NCI-H524 (cell line): ENCODE measurements at regions not wholly inside any gene's neighbourhood (a gene's known extent, or its start where the extent isn't known, plus 50 kb on each side); places are given as distances from the start of the nearest gene placed in this dataset.
A peak's percentile ranks its signal among the peaks of the same experiment; 100 is the strongest.

Experiments
- DNase-seq, 2 experiments: peaks; one replicate each; lab custom pipeline; 2025; lab: John Stamatoyannopoulos, UW

- no peak for DNase-seq
Observed at GRCh38 chr6:121826156-121826810, 390.8 kb downstream of the GJA1 start.

GRCh38 chr6:121828146-121828886 lies 392.9 kb downstream of the GJA1 start:
- DNase-seq: no peak

- no peak for DNase-seq
Observed at GRCh38 chr6:121830736-121831135, 395.3 kb downstream of the GJA1 start.

GRCh38 chr6:121835662-121836061 lies 400.2 kb downstream of the GJA1 start:
- DNase-seq: no peak

GRCh38 chr6:121837545-121838229 lies 402.2 kb downstream of the GJA1 start:
- DNase-seq: no peak

- DNase-seq: no peak
Observed at GRCh38 chr6:121838842-121839241, 403.4 kb downstream of the GJA1 start.

GRCh38 chr6:121839896-121840295 lies 404.4 kb downstream of the GJA1 start:
- no peak for DNase-seq

- DNase-seq: no peak
Observed at GRCh38 chr6:121844898-121845297, 409.5 kb downstream of the GJA1 start.

GRCh38 chr6:121847806-121848522 lies 412.5 kb downstream of the GJA1 start:
- DNase-seq: peak; percentile 50 to 59

- DNase-seq: no peak
Observed at GRCh38 chr6:121848523-121849255, 413.2 kb downstream of the GJA1 start.

- DNase-seq: peak; percentile 66 to 82
Observed at GRCh38 chr6:121849477-121849876, 414.0 kb downstream of the GJA1 start.

- no peak for DNase-seq
Observed at GRCh38 chr6:121851056-121851455, 415.6 kb downstream of the GJA1 start.

- DNase-seq: no peak
Observed at GRCh38 chr6:121853686-121854085, 418.2 kb downstream of the GJA1 start.

GRCh38 chr6:121855521-121855920 lies 420.1 kb downstream of the GJA1 start:
- no peak for DNase-seq

GRCh38 chr6:121856296-121856695 lies 420.9 kb downstream of the GJA1 start:
- no peak for DNase-seq

GRCh38 chr6:121857551-121857950 lies 422.1 kb downstream of the GJA1 start:
- no peak for DNase-seq

GRCh38 chr6:121858310-121858709 lies 422.9 kb downstream of the GJA1 start:
- DNase-seq: no peak

- peak in 1 of 2 experiments; percentile 5 for DNase-seq
Observed at GRCh38 chr6:121858986-121859385, 423.5 kb downstream of the GJA1 start.

- no peak for DNase-seq
Observed at GRCh38 chr6:121865811-121866210, 430.4 kb downstream of the GJA1 start.

- no peak for DNase-seq
Observed at GRCh38 chr6:121867095-121867494, 431.6 kb downstream of the GJA1 start.

GRCh38 chr6:121868206-121868605 lies 432.8 kb downstream of the GJA1 start:
- no peak for DNase-seq

- DNase-seq: no peak
Observed at GRCh38 chr6:121873595-121873994, 438.1 kb downstream of the GJA1 start.
